HepG2 (cell line): ENCODE measurements at regions not wholly inside any gene's neighbourhood (a gene's known extent, or its start where the extent isn't known, plus 50 kb on each side); places are given as distances from the start of the nearest gene placed in this dataset.
A peak's percentile ranks its signal among the peaks of the same experiment; 100 is the strongest.

Experiments
- ATAC-seq: fragments of 200-7000 bp; cut with Tn5 transposase; 3 replicates; pipeline ENCODE4 v1.9.1; 2020; ENCODE audit warnings: mild to moderate bottlenecking, moderate library complexity
- BruUV-seq: library from RNA; stranded (reverse); fragments of 400-500 nt; replicated peaks from 2 replicates; lab custom pipeline; 2021; lab: Mats Ljungman, UMichigan
- CTCF ChIA-PET: fragments of 300-600 bp; formaldehyde crosslinking; extraction: SDS; loops from one replicate; lab custom pipeline; 2021; ENCODE audit warnings: low total read pairs, inconsistent platforms, low intra/inter-chr PET ratio; lab: Yijun Ruan, JAX
- POLR2A ChIA-PET: fragments of 350-600 bp; sonication (Branson Sonifier 250); formaldehyde crosslinking; loops from one replicate; lab custom pipeline; 2020; ENCODE audit warnings: antibody characterized with exemption, inconsistent platforms; lab: Yijun Ruan, JAX
- DNase-seq: peaks from one replicate; pipeline ENCODE4 v3.0.0-alpha.2; 2015; ENCODE audit warnings: low spot score
- FAIRE-seq: peaks from 3 replicates; lab custom pipeline; 2011; peaks lifted over from hg19 to GRCh38; lab: Jason Lieb, UNC
- H2AFZ ChIP-seq: one replicate; pipeline ENCODE4 v1.6.1; 2011; ENCODE audit warnings: low read length, inconsistent platforms
- H3K27ac ChIP-seq: fragments of 300-600 bp; 3 replicates; pipeline ENCODE4 v1.8.0; 2011; ENCODE audit warnings: mixed run types, mild to moderate bottlenecking, mixed read lengths, low read length, inconsistent platforms; ENCODE audit not compliant: insufficient read depth; ENCODE audit errors: extremely low read length
- H3K27me3 ChIP-seq, 2 experiments: fragments of 200-600 bp in 1 of 2; 2 replicates in 1 of 2; 3 replicates in 1 of 2; pipeline versions ENCODE4 v1.6.0 to v1.8.0; 2011; ENCODE audit warnings: low read length in 2 of 2, mild to moderate bottlenecking in 2 of 2, moderate library complexity in 2 of 2, inconsistent platforms in 1 of 2; ENCODE audit not compliant: insufficient read depth in 2 of 2, control insufficient read depth in 1 of 2
- H3K36me3 ChIP-seq, 2 experiments: fragments of 200-600 bp in 1 of 2; replicated peaks in 1 of 2; 2 replicates in 1 of 2; 3 replicates in 1 of 2; pipeline versions ENCODE4 v1.5.1 to v1.8.0; 2011; ENCODE audit warnings: low read length in 2 of 2, inconsistent platforms in 1 of 2; ENCODE audit not compliant: insufficient read depth in 2 of 2, control insufficient read depth in 1 of 2
- H3K4me1 ChIP-seq: 2 replicates; pipeline ENCODE4 v1.5.1; 2012; ENCODE audit warnings: low read length, inconsistent platforms; ENCODE audit not compliant: insufficient read depth
- H3K4me2 ChIP-seq: 2 replicates; pipeline ENCODE4 v1.6.0; 2011; ENCODE audit warnings: low read depth, low read length, inconsistent platforms
- H3K4me3 ChIP-seq, 3 experiments: fragments of 200-600 bp in 1 of 3; sonication (generic), shearing (Covaris generic) in 1 of 3; replicated peaks in 1 of 3; 2 replicates each; pipeline ENCODE4 v1.5.1; 2011 to 2016; ENCODE audit warnings: low read length in 3 of 3, inconsistent platforms in 2 of 3, low read depth in 2 of 3, mild to moderate bottlenecking in 2 of 3, control low read depth in 1 of 3, mixed read lengths in 1 of 3; ENCODE audit not compliant: insufficient read depth in 1 of 3
- H3K79me2 ChIP-seq: one replicate; pipeline ENCODE4 v1.6.1; 2011; ENCODE audit warnings: low read length, inconsistent platforms; ENCODE audit not compliant: insufficient read depth
- H3K9ac ChIP-seq: 2 replicates; pipeline ENCODE4 v1.6.0; 2011; ENCODE audit warnings: mild to moderate bottlenecking, low read depth, low read length, inconsistent platforms; ENCODE audit not compliant: insufficient read depth
- H3K9me3 ChIP-seq: 2 replicates; pipeline ENCODE4 v1.5.1; 2012; ENCODE audit warnings: mild to moderate bottlenecking, low read length
- H4K20me1 ChIP-seq: 2 replicates; pipeline ENCODE4 v1.6.0; 2011; ENCODE audit warnings: inconsistent platforms, mild to moderate bottlenecking, low read length, moderate library complexity; ENCODE audit not compliant: insufficient read depth
- AGO1 ChIP-seq: fragments of 200-400 bp; formaldehyde crosslinking; IDR thresholded peaks from 2 replicates; pipeline ENCODE4 v1.6.1; 2017; ENCODE audit warnings: mild to moderate bottlenecking, low read depth, low read length, moderate library complexity; ENCODE audit not compliant: poor library complexity, severe bottlenecking
- ARHGAP35 ChIP-seq: sonication (generic); formaldehyde crosslinking; IDR thresholded peaks from 2 replicates; pipeline ENCODE4 v1.9.0; 2022; ENCODE audit warnings: mild to moderate bottlenecking, inconsistent platforms, moderate library complexity, missing genetic modification reagents, borderline replicate concordance
- ATRX ChIP-seq: sonication (generic); formaldehyde crosslinking; IDR thresholded peaks from 2 replicates; pipeline ENCODE4 v1.4.0; 2020; ENCODE audit warnings: missing genetic modification reagents, borderline replicate concordance
- EHMT2 ChIP-seq: fragments of 200-600 bp; sonication (generic); IDR thresholded peaks from 2 replicates; pipeline ENCODE4 v1.7.0; 2017; ENCODE audit warnings: antibody characterized with exemption, low read depth, low read length, borderline replicate concordance
- FOXJ3 ChIP-seq: sonication (generic); formaldehyde crosslinking; IDR thresholded peaks from 2 replicates; pipeline ENCODE4 v1.4.0; 2020; ENCODE audit warnings: missing genetic modification reagents, mild to moderate bottlenecking, borderline replicate concordance
- FOXK1 ChIP-seq: sonication (generic); formaldehyde crosslinking; IDR thresholded peaks from 2 replicates; pipeline ENCODE4 v1.4.0; 2020; ENCODE audit warnings: low read depth, missing genetic modification reagents, borderline replicate concordance
- HNRNPL ChIP-seq: fragments of 200-400 bp; formaldehyde crosslinking; IDR thresholded peaks from 2 replicates; pipeline ENCODE4 v1.6.1; 2017; ENCODE audit warnings: mild to moderate bottlenecking, low read depth, low read length
- KLF13 ChIP-seq: sonication (generic); formaldehyde crosslinking; IDR thresholded peaks from 2 replicates; pipeline ENCODE4 v1.4.0; 2020; ENCODE audit warnings: mild to moderate bottlenecking, missing genetic modification reagents
- NBN ChIP-seq: fragments of 450-650 bp; conservative IDR thresholded peaks from 2 replicates; pipeline ENCODE4 v1.6.1; 2017
- NCOA1 ChIP-seq: sonication (generic); formaldehyde crosslinking; IDR thresholded peaks from 2 replicates; pipeline ENCODE4 v1.9.0; 2021; ENCODE audit warnings: missing genetic modification reagents
- POLR2AphosphoS2 ChIP-seq: IDR thresholded peaks from 2 replicates; pipeline ENCODE4 v1.6.1; 2011; ENCODE audit warnings: low read depth, low read length, improper control_type of control experiment
- SP5 ChIP-seq: IDR thresholded peaks from 2 replicates; pipeline ENCODE4 v1.6.1; 2016; ENCODE audit warnings: low read depth, borderline replicate concordance
- TGIF2 ChIP-seq: IDR thresholded peaks from 2 replicates; pipeline ENCODE4 v1.6.1; 2016; ENCODE audit warnings: control low read depth, missing compliant biosample characterization
- ZNF441 ChIP-seq: sonication (generic); formaldehyde crosslinking; IDR thresholded peaks from 2 replicates; pipeline ENCODE4 v1.7.0; 2021; ENCODE audit warnings: missing genetic modification reagents, borderline replicate concordance
- ZNF460 ChIP-seq: sonication (generic); formaldehyde crosslinking; IDR thresholded peaks from 2 replicates; pipeline ENCODE4 v1.5.1; 2020; ENCODE audit warnings: missing genetic modification reagents, mild to moderate bottlenecking, borderline replicate concordance
- ZNF501 ChIP-seq: sonication (generic); formaldehyde crosslinking; IDR thresholded peaks from 2 replicates; pipeline ENCODE4 v1.5.1; 2020; ENCODE audit warnings: mild to moderate bottlenecking, moderate library complexity, missing genetic modification reagents
- ZNF510 ChIP-seq: sonication (generic); formaldehyde crosslinking; IDR thresholded peaks from 2 replicates; pipeline ENCODE4 v1.4.0; 2020; ENCODE audit warnings: low read depth, mild to moderate bottlenecking, missing genetic modification reagents
- ZNF563 ChIP-seq: sonication (generic); formaldehyde crosslinking; IDR thresholded peaks from 2 replicates; pipeline ENCODE4 v1.8.0; 2022; ENCODE audit warnings: mild to moderate bottlenecking, moderate library complexity, missing genetic modification reagents
- ZNF616 ChIP-seq: sonication (generic); formaldehyde crosslinking; IDR thresholded peaks from 2 replicates; pipeline ENCODE4 v1.5.0; 2020; ENCODE audit warnings: low read depth, mild to moderate bottlenecking, missing genetic modification reagents
- ZNF629 ChIP-seq: sonication (generic); formaldehyde crosslinking; conservative IDR thresholded peaks from 2 replicates; pipeline ENCODE4 v1.5.0; 2020; ENCODE audit warnings: missing genetic modification reagents
- WGBS: methylation state at CpG from one replicate; pipeline ENCODE4 v1.1.6; 2017; ENCODE audit warnings: low lambda C conversion rate; 5-methylcytosine and 5-hydroxymethylcytosine counted together
- in situ Hi-C: cut with HindIII; loops from 2 replicates; pipeline ENCODE4 v1.10.0; 2017; ENCODE audit warnings: low pct_unique_long_range_greater_than_20kb; ENCODE audit not compliant: extremely low pct_ligation_motif_present
- intact Hi-C: fragments of 100-400 bp; cut with micrococcal nuclease; formaldehyde crosslinking; loops from one replicate; pipeline ENCODE4 v1.10.0; 2022; ENCODE audit not compliant: unreplicated experiment
- TF ChIP-seq, protein P1 (sequence below): sonication (generic); formaldehyde crosslinking; IDR thresholded peaks from 2 replicates; pipeline ENCODE4 v1.4.0; 2020; ENCODE audit warnings: missing genetic modification reagents
- TF ChIP-seq, protein P2 (sequence below): sonication (generic); formaldehyde crosslinking; IDR thresholded peaks from 2 replicates; pipeline ENCODE4 v1.8.1; 2023; ENCODE audit warnings: mild to moderate bottlenecking, missing genetic modification reagents
- TF ChIP-seq, protein P3 (sequence below): IDR thresholded peaks from 2 replicates; pipeline ENCODE4 v1.6.1; 2016; ENCODE audit warnings: mild to moderate bottlenecking

DNA sequence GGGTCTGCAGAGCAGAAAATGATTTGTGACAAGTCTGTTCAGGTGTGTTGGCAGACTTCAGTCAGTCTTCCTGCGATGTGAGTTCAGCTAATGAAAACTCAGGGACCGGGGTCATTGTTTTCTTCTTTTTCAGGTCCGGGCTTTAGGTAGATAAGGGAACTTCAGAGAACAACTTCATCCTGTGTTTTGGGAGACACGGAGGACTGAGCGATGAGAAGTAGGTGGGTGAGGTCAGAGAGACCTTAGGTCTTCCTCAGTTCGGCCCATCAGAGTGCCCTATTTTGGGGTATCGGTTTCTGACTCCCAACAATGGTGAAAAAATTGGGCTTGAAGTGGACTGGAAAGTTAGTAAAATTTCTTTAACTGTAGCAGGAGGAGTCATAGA, 88.9 kb upstream of the ATF7IP2 start (continued):
- TF ChIP-seq FOXK1 (CRISPR knock-in tag), result no peak
- no peak for TF ChIP-seq NCOA1 (CRISPR knock-in tag)
- TF ChIP-seq, protein P1, sequence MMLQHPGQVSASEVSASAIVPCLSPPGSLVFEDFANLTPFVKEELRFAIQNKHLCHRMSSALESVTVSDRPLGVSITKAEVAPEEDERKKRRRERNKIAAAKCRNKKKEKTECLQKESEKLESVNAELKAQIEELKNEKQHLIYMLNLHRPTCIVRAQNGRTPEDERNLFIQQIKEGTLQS (CRISPR knock-in tag), result no peak
- TF ChIP-seq, protein P2, sequence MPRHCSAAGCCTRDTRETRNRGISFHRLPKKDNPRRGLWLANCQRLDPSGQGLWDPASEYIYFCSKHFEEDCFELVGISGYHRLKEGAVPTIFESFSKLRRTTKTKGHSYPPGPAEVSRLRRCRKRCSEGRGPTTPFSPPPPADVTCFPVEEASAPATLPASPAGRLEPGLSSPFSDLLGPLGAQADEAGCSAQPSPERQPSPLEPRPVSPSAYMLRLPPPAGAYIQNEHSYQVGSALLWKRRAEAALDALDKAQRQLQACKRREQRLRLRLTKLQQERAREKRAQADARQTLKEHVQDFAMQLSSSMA (CRISPR knock-in tag), result no peak
- peak; percentile 26; the same call in 1 of the 2 replicates for TF ChIP-seq TGIF2 (CRISPR knock-in tag)
- TF ChIP-seq ZNF501, result 0 out of 2 replicates have a peak, but pooled peaks have one; percentile 21
- no peak for TF ChIP-seq ZNF629 (CRISPR knock-in tag)
- TF ChIP-seq FOXJ3 (CRISPR knock-in tag), result peak; percentile 26; the same call in 1 of the 2 replicates
- TF ChIP-seq ZNF441 (CRISPR knock-in tag), result 0 out of 2 replicates have a peak, but pooled peaks have one; percentile 45
- 0 out of 2 replicates have a peak, but pooled peaks have one; percentile 14 for TF ChIP-seq ZNF460 (CRISPR knock-in tag)
- TF ChIP-seq ATRX (CRISPR knock-in tag), result no peak

DNA sequence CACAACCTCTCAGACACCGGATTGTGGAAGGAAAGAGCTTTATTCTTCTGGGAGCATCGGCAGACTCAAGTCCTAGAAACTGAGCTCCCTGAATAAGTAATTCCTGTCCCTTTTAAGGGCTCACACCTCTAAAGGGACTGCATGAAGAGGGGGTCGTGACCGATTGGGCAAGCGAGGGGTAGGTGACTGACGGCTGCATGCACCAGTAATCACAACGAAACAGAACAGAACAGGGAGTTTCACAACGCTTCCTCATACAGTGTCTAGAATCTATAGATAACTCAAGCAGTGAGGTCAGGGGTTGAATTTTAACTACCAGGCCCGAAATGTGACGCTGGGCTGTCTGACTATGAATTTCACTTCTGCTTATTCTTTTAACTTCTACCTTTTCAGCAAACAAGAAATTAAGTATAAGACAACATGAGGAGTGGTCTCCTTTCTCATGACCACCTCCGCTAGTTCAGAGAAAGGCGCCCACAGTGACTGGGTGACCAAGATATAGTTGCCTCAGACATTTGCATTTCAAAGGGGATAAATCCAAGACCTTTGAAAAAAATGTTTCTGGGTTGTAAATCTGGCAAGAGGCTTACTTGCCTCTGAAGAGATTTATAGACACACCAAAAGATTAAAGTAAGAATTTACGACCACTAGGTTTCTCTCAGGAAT, 88.4 kb upstream of the ATF7IP2 start:
- Histone ChIP-seq H3K4me3 (peak overlapping the region; percentile 41 to 50 (median 44)), H3K9ac (peak overlapping the region; percentile 31; the same call in 1 of the 2 replicates), H3K9me3 (peaks cover 8% of the 10 kb centered on the region), H3K4me1 (peaks cover 44% of the 10 kb centered on the region), H3K27me3 (no peaks in the 10 kb centered on the region), H3K27ac (peak overlapping the region; percentile 26), H3K4me2 (peak overlapping the region; percentile 71), H4K20me1 (no peaks in the 10 kb centered on the region), H2AFZ (peak overlapping the region; percentile 60), H3K36me3 (no peaks in the 10 kb centered on the region), H3K79me2 (no peaks in the 10 kb centered on the region)
- POLR2A ChIA-PET, result interaction anchor here (1.0 to 1.2 kb wide), 2 partner anchors 31 to 447 kb away, joined by 3 to 4 read pairs; partner anchors contain the start of gene NUBP1
- DNase-seq (peak; percentile 64), ATAC-seq (peak; percentile 93), FAIRE-seq (peak; percentile 92)
- CTCF ChIA-PET, result no interaction called here
- in situ Hi-C loops, result no loop called here
- intact Hi-C loops, result no loop called here
- no TSS peak for BruUV-seq
- WGBS, result 16% methylated on average over 13 of the region's 13 CpGs
- TF ChIP-seq HNRNPL (no peak), ZNF510 (CRISPR knock-in tag) (no peak), NBN (no peak), KLF13 (CRISPR knock-in tag) (no peak), ZNF563 (CRISPR knock-in tag) (no peak), AGO1 (no peak), EHMT2 (no peak), ZNF616 (no peak), ARHGAP35 (CRISPR knock-in tag) (no peak), POLR2AphosphoS2 (no peak), SP5 (CRISPR knock-in tag) (no peak)
- TF ChIP-seq, protein P3, sequence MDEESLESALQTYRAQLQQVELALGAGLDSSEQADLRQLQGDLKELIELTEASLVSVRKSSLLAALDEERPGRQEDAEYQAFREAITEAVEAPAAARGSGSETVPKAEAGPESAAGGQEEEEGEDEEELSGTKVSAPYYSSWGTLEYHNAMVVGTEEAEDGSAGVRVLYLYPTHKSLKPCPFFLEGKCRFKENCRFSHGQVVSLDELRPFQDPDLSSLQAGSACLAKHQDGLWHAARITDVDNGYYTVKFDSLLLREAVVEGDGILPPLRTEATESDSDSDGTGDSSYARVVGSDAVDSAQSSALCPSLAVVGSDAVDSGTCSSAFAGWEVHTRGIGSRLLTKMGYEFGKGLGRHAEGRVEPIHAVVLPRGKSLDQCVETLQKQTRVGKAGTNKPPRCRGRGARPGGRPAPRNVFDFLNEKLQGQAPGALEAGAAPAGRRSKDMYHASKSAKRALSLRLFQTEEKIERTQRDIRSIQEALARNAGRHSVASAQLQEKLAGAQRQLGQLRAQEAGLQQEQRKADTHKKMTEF (CRISPR knock-in tag), result peak; percentile 57; the same call in 1 of the 2 replicates
